ENCODE measurements at regions not wholly inside any gene's neighbourhood (a gene's known extent, or its start where the extent isn't known, plus 50 kb on each side); places are given as distances from the start of the nearest gene placed in this dataset.

DNA sequence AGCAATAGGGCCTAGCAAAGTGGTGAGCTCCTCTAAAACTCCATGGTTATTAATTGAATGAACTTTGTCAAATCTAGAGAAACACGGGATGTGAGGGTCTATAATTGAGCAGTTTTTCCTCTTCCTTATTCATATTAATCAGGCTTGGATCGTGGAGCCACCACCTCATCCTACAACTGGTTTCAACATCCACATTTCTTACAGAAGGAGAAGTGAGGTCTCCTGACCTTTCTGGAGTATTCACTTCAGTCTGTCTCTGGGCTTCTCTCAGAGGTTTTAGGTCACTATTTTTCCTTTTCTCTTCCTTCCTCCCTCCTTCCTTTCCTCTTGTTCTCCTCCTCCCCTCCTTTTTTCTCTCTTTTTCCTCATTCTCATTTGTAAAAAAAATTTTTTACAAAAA is 177.3 kb upstream of the ACTBL2 start:
- no peak for TF ChIP-seq EZH2phosphoT487 (IDR thresholded peaks at IDR 0.05; ENCODE audit: low read depth, severe bottlenecking, unreplicated experiment)
- TF ChIP-seq EZH2 (IDR thresholded peaks at IDR 0.05; ENCODE audit: borderline replicate concordance): no peak
- no peak for TF ChIP-seq CTCF (IDR thresholded peaks at IDR 0.05; ENCODE audit: poor library complexity)

Data from hepatocyte (in vitro differentiated cells).